A172 (cell line): ENCODE measurements at regions not wholly inside any gene's neighbourhood (a gene's known extent, or its start where the extent isn't known, plus 50 kb on each side); places are given as distances from the start of the nearest gene placed in this dataset.
A peak's percentile ranks its signal among the peaks of the same experiment; 100 is the strongest.
"Not testable (repeated sequence)": the region's sequence is repeated elsewhere in the genome, so short reads cannot be mapped to it uniquely, and the experiment has no call there.

Source experiments
- DNase-seq: peaks from one replicate; pipeline ENCODE4 v3.0.0-alpha.2; 2015; ENCODE audit warnings: low spot score

GRCh38 chr13:90880790-90881189, 466.7 kb upstream of the MIR17HG start:
- DNase-seq, result no peak

GRCh38 chr13:90882551-90882950, 464.9 kb upstream of the MIR17HG start:
- DNase-seq, result no peak

GRCh38 chr13:90883592-90883991, 463.9 kb upstream of the MIR17HG start:
- no peak for DNase-seq

- DNase-seq, result no peak
Measured at GRCh38 chr13:90884066-90884465, 463.4 kb upstream of the MIR17HG start.

- DNase-seq, result no peak
Measured at GRCh38 chr13:90889906-90890834, 457.3 kb upstream of the MIR17HG start.

- no peak for DNase-seq
Measured at GRCh38 chr13:90891329-90891728, 456.2 kb upstream of the MIR17HG start.

GRCh38 chr13:90893199-90893598, 454.3 kb upstream of the MIR17HG start:
- not testable (repeated sequence) for DNase-seq

- DNase-seq, result no peak
Measured at GRCh38 chr13:90896002-90896401, 451.5 kb upstream of the MIR17HG start.

GRCh38 chr13:90898811-90899210, 448.7 kb upstream of the MIR17HG start:
- DNase-seq, result no peak

GRCh38 chr13:90899416-90899815, 448.1 kb upstream of the MIR17HG start:
- no peak for DNase-seq

- no peak for DNase-seq
Measured at GRCh38 chr13:90902255-90902654, 445.2 kb upstream of the MIR17HG start.

GRCh38 chr13:90906554-90906953, 440.9 kb upstream of the MIR17HG start:
- DNase-seq, result no peak

- DNase-seq, result no peak
Measured at GRCh38 chr13:90908792-90909191, 438.7 kb upstream of the MIR17HG start.

GRCh38 chr13:90910018-90910639, 437.4 kb upstream of the MIR17HG start:
- DNase-seq, result no peak

GRCh38 chr13:90912247-90912646, 435.2 kb upstream of the MIR17HG start:
- no peak for DNase-seq

GRCh38 chr13:90918536-90918935, 429.0 kb upstream of the MIR17HG start:
- DNase-seq, result peak; percentile 38

- DNase-seq, result no peak
Measured at GRCh38 chr13:90919153-90919552, 428.3 kb upstream of the MIR17HG start.

GRCh38 chr13:90926459-90926858, 421.0 kb upstream of the MIR17HG start:
- DNase-seq, result no peak

- no peak for DNase-seq
Measured at GRCh38 chr13:90928109-90928508, 419.4 kb upstream of the MIR17HG start.

- DNase-seq, result peak; percentile 14
Measured at GRCh38 chr13:90933097-90933826, 414.2 kb upstream of the MIR17HG start.

GRCh38 chr13:90934741-90935140, 412.7 kb upstream of the MIR17HG start:
- DNase-seq, result no peak

- DNase-seq, result no peak
Measured at GRCh38 chr13:90938848-90939247, 408.6 kb upstream of the MIR17HG start.

GRCh38 chr13:90943946-90944345, 403.5 kb upstream of the MIR17HG start:
- no peak for DNase-seq
